Endodermal cell (in vitro differentiated cells): ENCODE measurements at regions not wholly inside any gene's neighbourhood (a gene's known extent, or its start where the extent isn't known, plus 50 kb on each side); places are given as distances from the start of the nearest gene placed in this dataset.

Experiments used
- DNase-seq: peaks from one replicate; pipeline ENCODE4 v3.0.0-alpha.2; 2017
- H3K27ac ChIP-seq: 2 replicates; pipeline ENCODE4 v1.5.1; 2013; ENCODE audit warnings: mild to moderate bottlenecking, low read depth, low read length, moderate library complexity
- H3K27me3 ChIP-seq: 2 replicates; pipeline ENCODE4 v1.6.1; 2013; ENCODE audit warnings: mild to moderate bottlenecking, low read length, moderate library complexity; ENCODE audit not compliant: insufficient read depth, control insufficient read depth, poor library complexity, severe bottlenecking
- H3K36me3 ChIP-seq: 2 replicates; pipeline ENCODE4 v1.7.0; 2013; ENCODE audit warnings: mild to moderate bottlenecking, low read length, moderate library complexity; ENCODE audit not compliant: control insufficient read depth, insufficient read depth
- H3K4me1 ChIP-seq: one replicate; pipeline ENCODE4 v1.7.0; 2013; ENCODE audit warnings: low read length; ENCODE audit not compliant: control insufficient read depth, insufficient read depth
- H3K4me3 ChIP-seq: 2 replicates; pipeline ENCODE4 v1.5.1; 2013; ENCODE audit warnings: mild to moderate bottlenecking, low read length, moderate library complexity
- H3K9ac ChIP-seq: 2 replicates; pipeline ENCODE4 v1.6.1; 2013; ENCODE audit warnings: mild to moderate bottlenecking, low read length, moderate library complexity; ENCODE audit not compliant: poor library complexity, severe bottlenecking; ENCODE audit errors: extremely low read depth
- H3K9me3 ChIP-seq: 2 replicates; pipeline ENCODE4 v1.6.1; 2013; ENCODE audit warnings: mild to moderate bottlenecking, low read length, moderate library complexity; ENCODE audit not compliant: control insufficient read depth
- H3K27ac Mint-ChIP-seq: 2 replicates; pipeline ENCODE4 v1.8.0; 2020; ENCODE audit warnings: mixed read lengths
- H3K27me3 Mint-ChIP-seq: 2 replicates; pipeline ENCODE4 v1.8.0; 2021; ENCODE audit warnings: mild to moderate bottlenecking, mixed read lengths; ENCODE audit not compliant: insufficient read depth
- H3K36me3 Mint-ChIP-seq: 2 replicates; pipeline ENCODE4 v1.8.0; 2020; ENCODE audit warnings: low read depth, mixed read lengths
- H3K4me1 Mint-ChIP-seq: 2 replicates; pipeline ENCODE4 v1.8.0; 2020; ENCODE audit warnings: mixed read lengths
- H3K4me3 Mint-ChIP-seq: 2 replicates; pipeline ENCODE4 v1.8.0; 2020; ENCODE audit warnings: mild to moderate bottlenecking, moderate library complexity, mixed read lengths
- H3K9me3 Mint-ChIP-seq: 2 replicates; pipeline ENCODE4 v1.8.0; 2020; ENCODE audit warnings: mild to moderate bottlenecking, mixed read lengths
- WGBS, 2 experiments: methylation state at CpG; one replicate each; pipeline versions ENCODE4 v1.1.5 to v1.1.7; 2013; ENCODE audit warnings: missing lambda C conversion rate in 2 of 2, mixed read lengths in 1 of 2; ENCODE audit not compliant: insufficient coverage in 1 of 2, insufficient read length in 1 of 2; 5-methylcytosine and 5-hydroxymethylcytosine counted together
- TF ChIP-seq, protein P1 (sequence below): fragments of 200-600 bp; sonication (generic); conservative IDR thresholded peaks from 2 replicates; pipeline ENCODE4 v1.5.0; 2021; ENCODE audit warnings: antibody characterized with exemption, mild to moderate bottlenecking

DNA sequence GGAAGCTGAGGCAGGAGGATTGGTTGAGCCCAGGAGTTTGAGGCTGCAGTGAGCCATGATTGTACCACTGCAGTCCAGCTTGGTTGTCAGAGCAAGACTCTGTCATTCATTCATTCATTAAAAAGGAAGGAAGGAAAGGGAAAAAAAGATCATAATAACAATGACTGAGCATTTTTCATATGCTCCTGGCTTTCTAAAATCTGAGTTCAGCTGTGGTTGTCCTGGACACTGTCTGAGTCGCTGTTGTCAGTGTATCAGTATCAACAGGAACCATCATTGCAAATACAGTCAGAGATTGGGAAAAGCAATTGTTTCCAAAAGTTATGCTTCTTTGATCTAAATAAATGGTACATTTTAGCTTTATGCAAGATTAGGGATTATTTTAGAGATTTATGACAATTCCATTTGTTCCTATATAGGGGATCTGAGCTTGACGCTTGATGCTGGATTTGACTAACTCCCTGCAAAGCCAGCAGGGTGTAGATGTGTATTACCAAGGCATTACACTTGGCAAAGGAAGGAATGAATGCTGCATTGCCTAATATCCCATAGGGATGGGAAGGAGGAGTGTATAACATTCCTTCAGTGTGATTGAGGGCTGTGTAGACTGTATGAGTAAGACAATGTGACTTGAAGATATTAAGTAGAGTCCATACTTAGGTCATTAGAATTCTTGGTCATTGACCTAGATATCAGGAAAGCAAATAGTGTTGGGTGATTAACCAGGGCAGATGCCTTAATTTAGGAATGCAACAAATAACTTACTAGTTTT is 100.2 kb downstream of the DISP1 start:
- Histone ChIP-seq H3K27ac (no peak overlapping the region), H3K9ac (no peak overlapping the region), H3K27me3 (no peaks in the 10 kb centered on the region), H3K4me3 (no peak overlapping the region), H3K36me3 (no peaks in the 10 kb centered on the region), H3K9me3 (peaks cover 16% of the 10 kb centered on the region), H3K4me1 (no peaks in the 10 kb centered on the region)
- Mint-ChIP-seq H3K27ac (no peak overlapping the region), H3K4me1 (peaks cover 9% of the 10 kb centered on the region), H3K4me3 (no peak overlapping the region), H3K9me3 (peaks cover 9% of the 10 kb centered on the region), H3K36me3 (peaks cover 3% of the 10 kb centered on the region), H3K27me3 (no peaks in the 10 kb centered on the region)
- no peak for DNase-seq
- TF ChIP-seq, protein P1, sequence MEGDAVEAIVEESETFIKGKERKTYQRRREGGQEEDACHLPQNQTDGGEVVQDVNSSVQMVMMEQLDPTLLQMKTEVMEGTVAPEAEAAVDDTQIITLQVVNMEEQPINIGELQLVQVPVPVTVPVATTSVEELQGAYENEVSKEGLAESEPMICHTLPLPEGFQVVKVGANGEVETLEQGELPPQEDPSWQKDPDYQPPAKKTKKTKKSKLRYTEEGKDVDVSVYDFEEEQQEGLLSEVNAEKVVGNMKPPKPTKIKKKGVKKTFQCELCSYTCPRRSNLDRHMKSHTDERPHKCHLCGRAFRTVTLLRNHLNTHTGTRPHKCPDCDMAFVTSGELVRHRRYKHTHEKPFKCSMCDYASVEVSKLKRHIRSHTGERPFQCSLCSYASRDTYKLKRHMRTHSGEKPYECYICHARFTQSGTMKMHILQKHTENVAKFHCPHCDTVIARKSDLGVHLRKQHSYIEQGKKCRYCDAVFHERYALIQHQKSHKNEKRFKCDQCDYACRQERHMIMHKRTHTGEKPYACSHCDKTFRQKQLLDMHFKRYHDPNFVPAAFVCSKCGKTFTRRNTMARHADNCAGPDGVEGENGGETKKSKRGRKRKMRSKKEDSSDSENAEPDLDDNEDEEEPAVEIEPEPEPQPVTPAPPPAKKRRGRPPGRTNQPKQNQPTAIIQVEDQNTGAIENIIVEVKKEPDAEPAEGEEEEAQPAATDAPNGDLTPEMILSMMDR: no peak
- WGBS, 2 experiments: 97 to 100% methylated on average over 2 of the region's 2 CpGs

DNA sequence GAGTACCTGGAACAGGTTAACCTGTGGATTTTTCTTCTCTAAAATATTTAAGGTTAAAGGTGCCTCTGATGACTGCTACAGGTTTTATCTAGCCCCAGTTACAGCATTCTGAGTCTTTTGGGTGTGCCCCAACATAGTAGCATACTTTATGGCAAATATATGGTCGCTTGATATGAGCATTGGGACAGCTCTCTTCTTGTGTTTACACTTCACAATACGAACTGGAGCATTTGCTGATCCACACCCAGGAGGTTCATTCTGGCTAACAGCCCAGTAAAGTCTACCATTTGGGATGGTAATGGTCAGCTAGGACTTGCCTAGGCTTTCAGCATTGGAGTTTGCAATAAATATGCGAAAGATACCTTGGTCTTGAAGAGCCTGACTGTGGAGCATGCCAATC is 101.3 kb downstream of the DISP1 start:
- Mint-ChIP-seq H3K36me3 (peaks cover 3% of the 10 kb centered on the region), H3K4me3 (no peak overlapping the region), H3K27me3 (no peaks in the 10 kb centered on the region), H3K4me1 (peaks cover 3% of the 10 kb centered on the region), H3K27ac (no peak overlapping the region), H3K9me3 (peaks cover 9% of the 10 kb centered on the region)
- H3K27ac ChIP-seq: no peak overlapping the region
- 89 to 94% methylated on average over 2 to 3 of the region's 3 CpGs for WGBS, 2 experiments
- H3K36me3 ChIP-seq: no peaks in the 10 kb centered on the region
- peaks cover 16% of the 10 kb centered on the region for H3K9me3 ChIP-seq
- H3K4me1 ChIP-seq: no peaks in the 10 kb centered on the region
- DNase-seq: no peak
- TF ChIP-seq, protein P1: no peak
- H3K9ac ChIP-seq: no peak overlapping the region
- H3K4me3 ChIP-seq: no peak overlapping the region
- no peaks in the 10 kb centered on the region for H3K27me3 ChIP-seq

DNA sequence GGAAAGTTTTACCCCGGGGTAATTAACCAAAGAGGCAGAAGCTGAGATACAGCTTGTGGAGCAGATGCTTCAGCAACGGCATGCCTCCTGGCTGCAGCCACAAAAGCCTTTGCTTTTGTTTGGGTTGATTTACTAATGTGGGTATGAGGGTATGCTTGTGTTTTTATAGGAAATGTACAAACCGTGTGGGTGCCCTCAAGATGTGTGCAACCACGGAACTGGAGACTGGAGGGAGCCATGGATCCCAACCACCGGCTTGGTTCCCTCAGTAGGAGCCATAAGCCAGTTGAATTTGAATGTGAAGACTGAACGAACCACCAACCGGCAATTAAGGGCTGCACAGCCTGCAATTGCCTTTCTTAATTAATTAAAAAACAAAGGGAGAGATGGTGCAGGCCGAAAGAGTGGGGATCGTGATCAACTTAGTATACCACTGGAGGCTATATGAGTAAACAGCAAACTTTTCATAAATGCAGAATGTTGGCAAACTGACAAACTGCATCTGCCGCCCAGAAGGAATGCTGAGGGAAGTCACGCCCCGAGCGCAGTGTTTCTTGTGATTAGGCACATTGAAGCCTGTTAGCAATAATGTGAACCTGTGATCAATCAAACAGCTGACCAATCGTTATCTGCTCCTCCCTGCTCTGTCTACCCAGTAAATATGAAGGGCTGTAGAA is 104.1 kb downstream of the DISP1 start:
- peaks cover 3% of the 10 kb centered on the region for H3K36me3 Mint-ChIP-seq
- no peaks in the 10 kb centered on the region for H3K27me3 ChIP-seq
- peaks cover 16% of the 10 kb centered on the region for H3K9me3 ChIP-seq
- peaks cover 9% of the 10 kb centered on the region for H3K9me3 Mint-ChIP-seq
- H3K4me1 ChIP-seq: no peaks in the 10 kb centered on the region
- H3K4me3 Mint-ChIP-seq: no peak overlapping the region
- TF ChIP-seq, protein P1: no peak
- DNase-seq: no peak
- H3K27ac ChIP-seq: no peak overlapping the region
- H3K27ac Mint-ChIP-seq: no peak overlapping the region
- no peaks in the 10 kb centered on the region for H3K27me3 Mint-ChIP-seq
- WGBS, 2 experiments: 92 to 94% methylated on average over 10 to 14 of the region's 14 CpGs
- no peak overlapping the region for H3K4me3 ChIP-seq
- no peaks in the 10 kb centered on the region for H3K36me3 ChIP-seq
- H3K4me1 Mint-ChIP-seq: no peaks in the 10 kb centered on the region
- H3K9ac ChIP-seq: no peak overlapping the region
